ENCODE measurements at regions not wholly inside any gene's neighbourhood (a gene's known extent, or its start where the extent isn't known, plus 50 kb on each side); places are given as distances from the start of the nearest gene placed in this dataset.
"Not testable (repeated sequence)": the region's sequence is repeated elsewhere in the genome, so short reads cannot be mapped to it uniquely, and the experiment has no call there.

DNA sequence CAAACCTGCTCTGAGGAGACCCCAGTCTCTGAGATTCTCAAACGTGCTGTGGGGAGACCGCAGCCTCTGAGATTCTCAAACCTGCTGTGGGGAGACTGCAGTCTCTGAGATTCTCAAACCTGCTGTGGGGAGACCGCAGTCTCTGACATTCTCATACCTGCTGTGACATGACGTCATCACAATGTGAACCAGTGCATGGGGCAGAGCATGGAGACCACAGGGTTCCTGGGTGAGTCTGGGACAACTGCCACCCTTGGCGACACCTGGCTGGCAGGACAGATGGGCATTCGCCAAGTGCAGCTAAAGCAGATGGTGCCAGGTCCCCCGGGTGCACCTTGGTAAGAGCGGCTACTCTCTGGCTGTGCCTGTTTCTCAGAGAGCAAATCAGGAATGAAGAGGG lies 98.8 kb downstream of the DLL1 start:
- not testable (repeated sequence) for H3K36me3 ChIP-seq (ENCODE audit: control insufficient read depth, insufficient read depth, low read length); H3K4me1 ChIP-seq (ENCODE audit: control insufficient read depth, insufficient read depth, low read length, poor library complexity, severe bottlenecking)
- 77 to 91% methylated on average over 8 of the region's 8 CpGs for WGBS, 2 experiments (ENCODE audit: insufficient coverage in 2 of 2)

DNA sequence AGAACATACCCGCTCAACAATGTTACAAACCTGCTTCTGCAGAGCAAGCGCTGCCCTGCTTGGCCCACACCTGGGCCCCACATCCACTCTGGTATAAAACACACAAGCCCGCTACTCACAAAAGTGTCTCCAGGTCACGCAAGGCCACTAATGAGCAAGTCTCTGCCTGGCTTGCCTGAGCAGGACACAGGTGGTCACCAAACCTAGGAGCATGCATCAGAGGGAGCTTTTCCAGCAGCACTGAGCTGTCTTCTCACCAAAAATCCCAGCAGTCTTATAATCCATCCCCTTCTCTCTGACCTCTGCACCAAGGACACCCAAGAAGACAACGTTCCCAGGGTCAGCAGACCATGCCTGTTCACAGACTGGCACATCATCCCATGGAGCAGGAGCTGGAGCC lies 100.8 kb downstream of the DLL1 start:
- Histone ChIP-seq H3K4me3 (ENCODE audit: extremely low read depth, insufficient read depth, low read length, poor library complexity, severe bottlenecking) (no peak overlapping the region), H3K27ac (ENCODE audit: low read depth, low read length, severe bottlenecking) (no peak overlapping the region), H3K9me3 (ENCODE audit: control insufficient read depth, low read length) (peaks cover under 1% of the 10 kb centered on the region), H3K36me3 (ENCODE audit: control insufficient read depth, insufficient read depth, low read length) (no peaks in the 10 kb centered on the region), H3K4me1 (ENCODE audit: control insufficient read depth, insufficient read depth, low read length, poor library complexity, severe bottlenecking) (no peaks in the 10 kb centered on the region)
- WGBS, 2 experiments (ENCODE audit: insufficient coverage in 2 of 2), result 92 to 97% methylated on average over 5 of the region's 5 CpGs

More for the DNA sequence above, 98.8 kb downstream of the DLL1 start:
- not testable (repeated sequence) for H3K4me3 ChIP-seq (ENCODE audit: extremely low read depth, insufficient read depth, low read length, poor library complexity, severe bottlenecking); H3K27ac ChIP-seq (ENCODE audit: low read depth, low read length, severe bottlenecking)
- H3K9me3 ChIP-seq (ENCODE audit: control insufficient read depth, low read length), result peaks cover 10% of the 10 kb centered on the region

DNA sequence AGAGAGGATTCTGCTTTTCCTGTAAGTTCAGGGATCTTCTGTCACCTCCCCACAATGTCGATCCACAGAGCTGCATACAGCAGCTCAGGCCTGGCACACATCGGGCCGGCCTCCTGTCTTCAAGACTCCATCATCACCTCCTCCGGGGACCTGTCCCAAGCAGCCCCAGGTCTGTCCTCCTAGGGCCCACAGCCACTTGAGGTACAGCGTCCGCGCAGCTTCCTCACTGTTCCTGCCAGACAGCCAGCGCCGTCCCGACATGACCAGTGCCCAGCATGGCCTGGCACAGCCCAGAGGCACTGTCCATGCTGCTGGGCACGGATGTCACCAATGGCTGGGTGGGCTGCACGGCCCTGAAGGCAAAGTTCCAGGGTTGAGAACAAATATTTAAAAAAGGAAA lies 101.6 kb downstream of the DLL1 start:
- H3K9me3 ChIP-seq (ENCODE audit: control insufficient read depth, low read length), result no peaks in the 10 kb centered on the region
- H3K4me3 ChIP-seq (ENCODE audit: extremely low read depth, insufficient read depth, low read length, poor library complexity, severe bottlenecking), result no peak overlapping the region
- no peak overlapping the region for H3K27ac ChIP-seq (ENCODE audit: low read depth, low read length, severe bottlenecking)
- no peaks in the 10 kb centered on the region for H3K4me1 ChIP-seq (ENCODE audit: control insufficient read depth, insufficient read depth, low read length, poor library complexity, severe bottlenecking)
- 85 to 91% methylated on average over 8 to 9 of the region's 12 CpGs for WGBS, 2 experiments (ENCODE audit: insufficient coverage in 2 of 2)
- H3K36me3 ChIP-seq (ENCODE audit: control insufficient read depth, insufficient read depth, low read length), result no peaks in the 10 kb centered on the region

DNA sequence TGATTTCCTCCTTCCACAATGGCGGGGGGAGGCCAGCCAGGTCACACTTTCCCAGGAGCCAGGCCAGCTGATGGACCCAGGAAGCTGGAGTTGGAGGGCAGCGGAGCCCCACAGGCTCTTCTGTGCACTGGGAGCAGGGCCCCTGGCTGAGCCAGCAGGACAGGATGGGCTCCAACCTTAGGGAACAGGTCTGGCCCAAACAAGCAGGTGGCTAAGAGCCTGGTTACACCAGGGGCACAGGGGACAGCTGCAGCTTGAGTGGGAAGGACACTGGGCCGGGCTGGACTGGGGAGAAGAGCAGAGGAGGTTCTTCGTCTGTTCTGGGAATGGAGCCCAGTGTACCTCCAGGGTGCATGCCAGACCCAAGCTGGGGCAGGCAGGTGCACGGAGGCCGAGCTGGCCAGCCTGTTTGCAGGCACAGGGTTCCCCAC lies 102.3 kb downstream of the DLL1 start:
- no peaks in the 10 kb centered on the region for H3K4me1 ChIP-seq (ENCODE audit: control insufficient read depth, insufficient read depth, low read length, poor library complexity, severe bottlenecking)
- no peaks in the 10 kb centered on the region for H3K9me3 ChIP-seq (ENCODE audit: control insufficient read depth, low read length)
- H3K4me3 ChIP-seq (ENCODE audit: extremely low read depth, insufficient read depth, low read length, poor library complexity, severe bottlenecking), result no peak overlapping the region
- 63 to 69% methylated on average over 3 to 6 of the region's 6 CpGs for WGBS, 2 experiments (ENCODE audit: insufficient coverage in 2 of 2)
- H3K36me3 ChIP-seq (ENCODE audit: control insufficient read depth, insufficient read depth, low read length), result no peaks in the 10 kb centered on the region
- H3K27ac ChIP-seq (ENCODE audit: low read depth, low read length, severe bottlenecking), result no peak overlapping the region

DNA sequence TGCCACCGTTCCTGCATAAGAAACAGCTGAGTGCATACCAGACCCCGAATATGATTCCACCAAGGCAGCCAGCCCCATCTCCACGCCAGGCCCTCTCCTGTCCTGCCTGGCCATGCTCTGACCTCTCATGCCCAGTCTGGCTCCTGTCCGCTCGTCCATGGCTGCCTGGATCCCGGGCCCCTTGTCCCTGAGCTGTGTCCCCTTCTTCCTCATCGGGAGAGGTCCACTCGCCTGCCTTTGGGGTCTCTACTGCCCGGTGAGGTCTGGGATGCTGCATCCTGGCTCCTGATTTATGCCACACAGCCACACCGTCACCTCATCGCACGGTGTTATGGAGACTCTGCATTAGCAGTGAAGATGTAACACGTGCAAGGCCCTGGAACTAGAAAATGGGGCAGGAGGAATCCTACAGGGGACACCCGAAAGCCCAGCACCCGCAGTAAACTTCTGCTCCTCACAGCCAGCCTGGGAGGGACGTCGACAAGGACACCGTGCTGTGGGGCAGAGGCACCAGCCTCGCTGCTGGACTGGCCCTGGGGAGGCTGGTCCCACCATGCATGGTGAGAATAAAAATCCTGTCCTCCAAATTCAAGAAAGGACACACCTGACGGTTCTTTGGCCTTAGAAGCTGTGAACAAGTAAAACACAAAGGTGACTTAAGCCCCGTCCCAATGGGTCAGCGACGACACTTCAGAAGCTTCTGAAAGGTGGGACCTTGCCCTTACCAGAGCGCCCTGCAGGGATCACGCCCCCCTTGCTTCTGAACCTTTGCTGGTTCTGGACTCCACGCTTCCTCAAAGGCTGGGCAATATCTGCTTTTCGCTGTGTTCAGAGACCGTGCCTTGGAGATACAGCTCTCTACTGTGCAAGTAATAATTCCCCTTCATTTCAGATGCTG lies 103.0 kb downstream of the DLL1 start:
- Histone ChIP-seq H3K36me3 (ENCODE audit: control insufficient read depth, insufficient read depth, low read length) (no peaks in the 10 kb centered on the region), H3K9me3 (ENCODE audit: control insufficient read depth, low read length) (no peaks in the 10 kb centered on the region), H3K27ac (ENCODE audit: low read depth, low read length, severe bottlenecking) (no peak overlapping the region), H3K4me3 (ENCODE audit: extremely low read depth, insufficient read depth, low read length, poor library complexity, severe bottlenecking) (no peak overlapping the region), H3K4me1 (ENCODE audit: control insufficient read depth, insufficient read depth, low read length, poor library complexity, severe bottlenecking) (no peaks in the 10 kb centered on the region)
- whole genome bisulfite sequencing, 2 experiments (ENCODE audit: insufficient coverage in 2 of 2), result 84 to 87% methylated on average over 24 to 27 of the region's 28 CpGs

DNA sequence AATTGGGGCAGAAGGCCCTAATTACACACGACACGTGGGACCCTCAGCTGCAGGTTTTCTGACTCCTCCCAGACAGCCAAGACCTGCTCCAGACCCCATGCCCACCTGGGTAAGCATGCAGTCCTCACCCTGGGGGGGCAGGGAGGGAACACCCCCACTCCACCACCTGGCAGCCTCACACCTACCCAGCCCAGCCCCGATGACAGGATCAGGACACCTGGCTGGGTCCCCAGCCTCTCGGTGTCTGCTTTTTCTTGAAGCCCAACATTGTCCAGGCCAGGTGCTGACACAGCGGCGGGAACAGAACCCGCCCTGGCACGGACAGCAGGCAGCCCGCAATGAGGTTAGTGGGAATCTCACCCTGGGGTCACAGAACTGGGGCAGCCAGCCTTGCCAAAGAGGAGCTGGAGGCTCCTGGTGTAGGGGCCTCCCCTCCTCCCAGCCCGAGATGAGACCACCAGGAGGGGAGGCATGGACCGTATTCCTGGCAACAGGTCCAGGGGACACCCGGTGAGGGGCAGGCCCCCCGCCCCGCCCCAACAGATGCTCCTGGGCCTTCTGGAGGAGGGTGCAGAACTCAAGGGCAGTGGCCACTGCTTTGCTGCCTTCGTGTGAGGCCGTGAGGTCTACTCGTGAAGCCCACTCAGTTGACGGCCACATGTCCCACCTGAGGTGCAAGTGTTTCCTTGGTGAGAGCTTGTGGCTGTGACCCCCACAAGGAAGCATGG lies 103.8 kb downstream of the DLL1 start:
- no peaks in the 10 kb centered on the region for H3K4me1 ChIP-seq (ENCODE audit: control insufficient read depth, insufficient read depth, low read length, poor library complexity, severe bottlenecking)
- no peak overlapping the region for H3K27ac ChIP-seq (ENCODE audit: low read depth, low read length, severe bottlenecking)
- 88 to 92% methylated on average over 14 to 15 of the region's 18 CpGs for WGBS, 2 experiments (ENCODE audit: insufficient coverage in 2 of 2)
- no peaks in the 10 kb centered on the region for H3K36me3 ChIP-seq (ENCODE audit: control insufficient read depth, insufficient read depth, low read length)
- H3K9me3 ChIP-seq (ENCODE audit: control insufficient read depth, low read length), result no peaks in the 10 kb centered on the region
- no peak overlapping the region for H3K4me3 ChIP-seq (ENCODE audit: extremely low read depth, insufficient read depth, low read length, poor library complexity, severe bottlenecking)

GRCh38 chr6:170186006-170186935 lies 104.6 kb downstream of the DLL1 start:
- 88 to 89% methylated on average over 24 to 28 of the region's 30 CpGs for WGBS, 2 experiments (ENCODE audit: insufficient coverage in 2 of 2)
- no peaks in the 10 kb centered on the region for H3K9me3 ChIP-seq (ENCODE audit: control insufficient read depth, low read length)
- H3K27ac ChIP-seq (ENCODE audit: low read depth, low read length, severe bottlenecking), result no peak overlapping the region
- no peaks in the 10 kb centered on the region for H3K4me1 ChIP-seq (ENCODE audit: control insufficient read depth, insufficient read depth, low read length, poor library complexity, severe bottlenecking)
- H3K4me3 ChIP-seq (ENCODE audit: extremely low read depth, insufficient read depth, low read length, poor library complexity, severe bottlenecking), result no peak overlapping the region
- no peaks in the 10 kb centered on the region for H3K36me3 ChIP-seq (ENCODE audit: control insufficient read depth, insufficient read depth, low read length)

DNA sequence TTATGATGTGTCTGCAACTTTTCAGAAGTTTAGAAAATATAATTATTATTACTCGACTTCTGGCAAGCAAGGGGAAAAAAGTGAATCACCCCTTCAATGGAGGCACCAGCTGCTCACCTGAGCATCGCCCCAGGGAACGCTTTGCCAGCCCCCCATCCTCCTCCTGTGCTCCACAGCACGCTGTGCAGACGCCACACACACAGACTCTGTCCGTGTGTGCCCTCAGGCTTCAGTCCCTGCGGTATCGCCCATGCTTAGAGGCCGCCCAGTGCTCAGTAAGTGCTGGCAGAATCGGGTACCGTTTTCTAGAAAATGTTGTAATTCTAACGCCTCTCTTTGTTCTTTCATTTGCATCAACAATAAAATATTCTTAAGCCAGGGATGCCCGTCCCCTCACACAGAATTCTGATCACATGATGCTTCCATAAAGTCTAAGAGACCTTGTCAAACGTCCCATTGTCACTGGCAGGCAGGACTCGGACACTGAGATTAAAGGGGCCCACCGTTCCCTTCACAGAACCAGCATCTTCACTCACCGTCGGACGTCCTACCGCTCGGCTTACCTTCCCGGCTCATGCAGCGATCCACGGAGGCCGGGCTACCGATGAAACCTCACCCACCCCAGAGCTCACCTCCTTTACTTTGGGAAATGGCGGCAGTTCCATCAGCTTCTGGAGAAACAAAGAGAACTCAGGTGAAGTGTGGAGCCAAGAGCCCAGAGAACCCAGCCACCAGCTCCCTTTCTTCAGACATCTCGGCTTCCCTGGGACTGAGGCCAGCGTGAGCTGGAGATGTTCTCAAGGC lies 105.5 kb downstream of the DLL1 start:
- Histone ChIP-seq H3K4me3 (ENCODE audit: extremely low read depth, insufficient read depth, low read length, poor library complexity, severe bottlenecking) (no peak overlapping the region), H3K36me3 (ENCODE audit: control insufficient read depth, insufficient read depth, low read length) (no peaks in the 10 kb centered on the region), H3K4me1 (ENCODE audit: control insufficient read depth, insufficient read depth, low read length, poor library complexity, severe bottlenecking) (no peaks in the 10 kb centered on the region), H3K9me3 (ENCODE audit: control insufficient read depth, low read length) (no peaks in the 10 kb centered on the region), H3K27ac (ENCODE audit: low read depth, low read length, severe bottlenecking) (no peak overlapping the region)
- WGBS, 2 experiments (ENCODE audit: insufficient coverage in 2 of 2), result 93 to 94% methylated on average over 14 to 23 of the region's 29 CpGs

GRCh38 chr6:170184316-170184715 lies 106.6 kb downstream of the DLL1 start:
- Histone ChIP-seq H3K4me3 (ENCODE audit: extremely low read depth, insufficient read depth, low read length, poor library complexity, severe bottlenecking) (no peak overlapping the region), H3K9me3 (ENCODE audit: control insufficient read depth, low read length) (no peaks in the 10 kb centered on the region), H3K36me3 (ENCODE audit: control insufficient read depth, insufficient read depth, low read length) (no peaks in the 10 kb centered on the region), H3K4me1 (ENCODE audit: control insufficient read depth, insufficient read depth, low read length, poor library complexity, severe bottlenecking) (no peaks in the 10 kb centered on the region), H3K27ac (ENCODE audit: low read depth, low read length, severe bottlenecking) (no peak overlapping the region)
- WGBS, 2 experiments (ENCODE audit: insufficient coverage in 2 of 2), result 94 to 100% methylated on average over 4 of the region's 5 CpGs

GRCh38 chr6:170183521-170183920 lies 107.4 kb downstream of the DLL1 start:
- no peaks in the 10 kb centered on the region for H3K36me3 ChIP-seq (ENCODE audit: control insufficient read depth, insufficient read depth, low read length)
- no peak overlapping the region for H3K4me3 ChIP-seq (ENCODE audit: extremely low read depth, insufficient read depth, low read length, poor library complexity, severe bottlenecking)
- no peaks in the 10 kb centered on the region for H3K9me3 ChIP-seq (ENCODE audit: control insufficient read depth, low read length)
- no peaks in the 10 kb centered on the region for H3K4me1 ChIP-seq (ENCODE audit: control insufficient read depth, insufficient read depth, low read length, poor library complexity, severe bottlenecking)
- no peak overlapping the region for H3K27ac ChIP-seq (ENCODE audit: low read depth, low read length, severe bottlenecking)

All from mesodermal cell (in vitro differentiated cells).